OCI-LY7 (cell line): ENCODE measurements at regions not wholly inside any gene's neighbourhood (a gene's known extent, or its start where the extent isn't known, plus 50 kb on each side); places are given as distances from the start of the nearest gene placed in this dataset.

Experiments
- EZH2phosphoT487 ChIP-seq: fragments of 200-600 bp; sonication (generic); IDR thresholded peaks from 2 replicates; pipeline ENCODE4 v1.6.1; 2018; ENCODE audit warnings: low read depth, borderline replicate concordance, mild to moderate bottlenecking, mixed run types, antibody characterized with exemption, low read length, moderate library complexity, mixed read lengths
- TF ChIP-seq, protein P1 (sequence below): fragments of 200-600 bp; sonication (generic); conservative IDR thresholded peaks from 2 replicates; pipeline ENCODE4 v1.5.1; 2014; ENCODE audit warnings: mild to moderate bottlenecking, antibody characterized with exemption, low read length, moderate library complexity, mixed read lengths

GRCh38 chr2:18831916-18832510 is 242.6 kb upstream of the NT5C1B start:
- TF ChIP-seq, protein P1, sequence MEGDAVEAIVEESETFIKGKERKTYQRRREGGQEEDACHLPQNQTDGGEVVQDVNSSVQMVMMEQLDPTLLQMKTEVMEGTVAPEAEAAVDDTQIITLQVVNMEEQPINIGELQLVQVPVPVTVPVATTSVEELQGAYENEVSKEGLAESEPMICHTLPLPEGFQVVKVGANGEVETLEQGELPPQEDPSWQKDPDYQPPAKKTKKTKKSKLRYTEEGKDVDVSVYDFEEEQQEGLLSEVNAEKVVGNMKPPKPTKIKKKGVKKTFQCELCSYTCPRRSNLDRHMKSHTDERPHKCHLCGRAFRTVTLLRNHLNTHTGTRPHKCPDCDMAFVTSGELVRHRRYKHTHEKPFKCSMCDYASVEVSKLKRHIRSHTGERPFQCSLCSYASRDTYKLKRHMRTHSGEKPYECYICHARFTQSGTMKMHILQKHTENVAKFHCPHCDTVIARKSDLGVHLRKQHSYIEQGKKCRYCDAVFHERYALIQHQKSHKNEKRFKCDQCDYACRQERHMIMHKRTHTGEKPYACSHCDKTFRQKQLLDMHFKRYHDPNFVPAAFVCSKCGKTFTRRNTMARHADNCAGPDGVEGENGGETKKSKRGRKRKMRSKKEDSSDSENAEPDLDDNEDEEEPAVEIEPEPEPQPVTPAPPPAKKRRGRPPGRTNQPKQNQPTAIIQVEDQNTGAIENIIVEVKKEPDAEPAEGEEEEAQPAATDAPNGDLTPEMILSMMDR: no peak
- TF ChIP-seq EZH2phosphoT487: no peak
